ENCODE measurements at regions not wholly inside any gene's neighbourhood (a gene's known extent, or its start where the extent isn't known, plus 50 kb on each side); places are given as distances from the start of the nearest gene placed in this dataset.

DNA sequence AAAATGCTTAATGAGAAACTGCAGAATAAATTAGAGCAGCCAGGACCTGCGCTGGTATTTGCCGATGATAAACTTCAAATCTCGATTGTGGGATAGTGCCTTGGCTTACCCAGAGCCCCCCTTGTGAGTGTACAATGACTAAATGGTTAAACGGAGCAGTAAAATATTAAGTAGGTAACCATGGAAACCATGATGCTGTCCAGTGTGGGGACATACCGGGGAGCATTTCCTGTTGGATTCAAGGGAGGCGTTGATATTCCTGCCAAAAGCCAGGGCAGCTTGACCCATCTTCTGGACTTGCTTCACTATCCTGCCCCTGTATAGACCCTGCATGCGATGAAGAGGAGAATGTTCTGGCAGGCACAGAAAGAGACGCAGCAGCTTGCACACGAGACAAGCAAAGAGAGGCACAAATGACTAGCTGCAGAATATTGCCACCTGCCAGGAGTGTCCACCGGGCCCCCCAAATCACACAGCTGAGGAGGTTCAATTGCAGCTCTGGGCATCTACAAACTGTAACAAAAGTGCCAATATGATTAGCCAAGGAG is 255.3 kb upstream of the TSHZ3 start:
- Histone ChIP-seq H4K20me1 (ENCODE audit: control insufficient read depth, insufficient read depth, low read depth, low read length) (no peaks in the 10 kb centered on the region), H3K9me3 (ENCODE audit: control insufficient read depth, insufficient read depth, low read length) (peaks cover 3% of the 10 kb centered on the region; the same call in 1 of the 2 replicates), H3K27me3 (ENCODE audit: control insufficient read depth, low read length) (no peaks in the 10 kb centered on the region), H3K36me3 (ENCODE audit: control insufficient read depth, low read length) (no peaks in the 10 kb centered on the region), H3F3A (ENCODE audit: control insufficient read depth, insufficient read depth) (no peaks in the 10 kb centered on the region), H3K4me1 (ENCODE audit: control insufficient read depth, low read length) (no peaks in the 10 kb centered on the region), H3K9me2 (replicated peaks; ENCODE audit: control insufficient read depth, low read length) (no peaks in the 10 kb centered on the region), H3K4me3 (ENCODE audit: low read length) (no peak overlapping the region), H3K79me2 (ENCODE audit: control insufficient read depth, low read length) (no peaks in the 10 kb centered on the region), H3K4me2 (ENCODE audit: low read length) (no peak overlapping the region), H3K27ac (ENCODE audit: low read depth, low read length) (no peak overlapping the region)
- no peak for TF ChIP-seq EZH2phosphoT487 (IDR thresholded peaks at IDR 0.05; ENCODE audit: borderline replicate concordance, low read length)
- TF ChIP-seq CTCF (IDR thresholded peaks at IDR 0.05; ENCODE audit: low read depth, low read length, poor library complexity, severe bottlenecking), result no peak

GRCh38 chr19:31610018-31610417 is 260.8 kb upstream of the TSHZ3 start:
- no peak overlapping the region for H3K4me2 ChIP-seq (ENCODE audit: low read length)

DNA sequence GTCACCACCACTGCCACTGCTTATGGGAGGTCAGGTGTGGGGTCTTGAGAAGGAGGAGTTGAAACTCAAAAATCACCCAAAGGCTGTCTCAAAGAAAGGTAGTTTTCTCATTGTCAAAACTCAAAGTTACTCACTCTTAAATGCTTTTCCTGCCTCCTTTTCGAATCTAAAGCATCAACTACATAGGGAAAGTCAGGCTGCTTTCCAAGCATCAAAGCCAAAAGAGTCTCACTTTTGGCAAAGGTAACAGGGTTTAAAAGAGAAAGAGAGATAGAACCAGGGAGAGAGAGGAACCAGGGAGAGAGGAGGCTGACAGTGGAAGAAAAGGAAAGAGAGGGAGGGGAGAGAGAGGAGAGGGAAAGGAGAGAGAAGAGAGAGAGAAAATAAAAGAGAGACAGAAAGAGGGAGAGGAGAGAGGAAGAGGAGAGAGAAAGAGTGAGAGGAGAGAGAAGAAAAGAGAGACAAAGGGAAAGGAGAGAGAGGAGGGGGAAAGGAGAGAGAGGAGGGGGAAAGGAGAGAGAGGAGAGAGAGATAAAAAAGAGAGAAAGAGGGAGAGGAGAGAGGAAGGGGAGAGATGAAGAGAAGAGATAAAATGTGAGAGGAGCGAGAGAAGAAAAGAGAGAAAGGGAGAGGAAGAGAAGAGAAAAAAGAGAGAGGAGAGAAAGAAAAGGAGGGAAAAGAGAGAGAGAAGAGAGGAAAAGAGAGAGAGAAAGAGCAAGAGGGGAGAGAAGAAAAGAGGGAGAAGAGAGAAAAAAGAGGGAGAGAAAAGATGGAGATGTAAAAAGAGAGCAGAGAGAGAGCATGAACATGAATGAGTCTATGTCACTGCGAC is 262.0 kb upstream of the TSHZ3 start:
- TF ChIP-seq EZH2phosphoT487 (IDR thresholded peaks at IDR 0.05; ENCODE audit: borderline replicate concordance, low read length), result no peak
- TF ChIP-seq CTCF (IDR thresholded peaks at IDR 0.05; ENCODE audit: low read depth, low read length, poor library complexity, severe bottlenecking), result no peak
- Histone ChIP-seq H3K79me2 (ENCODE audit: control insufficient read depth, low read length) (no peaks in the 10 kb centered on the region), H4K20me1 (ENCODE audit: control insufficient read depth, insufficient read depth, low read depth, low read length) (no peaks in the 10 kb centered on the region)

More at GRCh38 chr19:31610018-31610417, 260.8 kb upstream of the TSHZ3 start:
- Histone ChIP-seq H3K36me3 (ENCODE audit: control insufficient read depth, low read length) (no peaks in the 10 kb centered on the region), H3K4me3 (ENCODE audit: low read length) (no peak overlapping the region), H4K20me1 (ENCODE audit: control insufficient read depth, insufficient read depth, low read depth, low read length) (no peaks in the 10 kb centered on the region), H3K27ac (ENCODE audit: low read depth, low read length) (no peak overlapping the region), H3K9me2 (replicated peaks; ENCODE audit: control insufficient read depth, low read length) (no peaks in the 10 kb centered on the region), H3K27me3 (ENCODE audit: control insufficient read depth, low read length) (no peaks in the 10 kb centered on the region), H3F3A (ENCODE audit: control insufficient read depth, insufficient read depth) (no peaks in the 10 kb centered on the region), H3K9me3 (ENCODE audit: control insufficient read depth, insufficient read depth, low read length) (no peaks in the 10 kb centered on the region), H3K79me2 (ENCODE audit: control insufficient read depth, low read length) (no peaks in the 10 kb centered on the region), H3K4me1 (ENCODE audit: control insufficient read depth, low read length) (no peaks in the 10 kb centered on the region)
- TF ChIP-seq CTCF (IDR thresholded peaks at IDR 0.05; ENCODE audit: low read depth, low read length, poor library complexity, severe bottlenecking) (no peak), EZH2phosphoT487 (IDR thresholded peaks at IDR 0.05; ENCODE audit: borderline replicate concordance, low read length) (no peak)

More for the DNA sequence above, 262.0 kb upstream of the TSHZ3 start:
- H3K36me3 ChIP-seq (ENCODE audit: control insufficient read depth, low read length), result no peaks in the 10 kb centered on the region
- H3K4me2 ChIP-seq (ENCODE audit: low read length), result no peak overlapping the region
- H3K4me3 ChIP-seq (ENCODE audit: low read length), result no peak overlapping the region
- H3K27ac ChIP-seq (ENCODE audit: low read depth, low read length), result no peak overlapping the region
- no peaks in the 10 kb centered on the region for H3F3A ChIP-seq (ENCODE audit: control insufficient read depth, insufficient read depth)
- no peaks in the 10 kb centered on the region for H3K9me3 ChIP-seq (ENCODE audit: control insufficient read depth, insufficient read depth, low read length)
- no peaks in the 10 kb centered on the region for H3K9me2 ChIP-seq (replicated peaks; ENCODE audit: control insufficient read depth, low read length)
- no peaks in the 10 kb centered on the region for H3K27me3 ChIP-seq (ENCODE audit: control insufficient read depth, low read length)
- H3K4me1 ChIP-seq (ENCODE audit: control insufficient read depth, low read length), result no peaks in the 10 kb centered on the region
